ENCODE measurements at regions not wholly inside any gene's neighbourhood (a gene's known extent, or its start where the extent isn't known, plus 50 kb on each side); places are given as distances from the start of the nearest gene placed in this dataset.

DNA sequence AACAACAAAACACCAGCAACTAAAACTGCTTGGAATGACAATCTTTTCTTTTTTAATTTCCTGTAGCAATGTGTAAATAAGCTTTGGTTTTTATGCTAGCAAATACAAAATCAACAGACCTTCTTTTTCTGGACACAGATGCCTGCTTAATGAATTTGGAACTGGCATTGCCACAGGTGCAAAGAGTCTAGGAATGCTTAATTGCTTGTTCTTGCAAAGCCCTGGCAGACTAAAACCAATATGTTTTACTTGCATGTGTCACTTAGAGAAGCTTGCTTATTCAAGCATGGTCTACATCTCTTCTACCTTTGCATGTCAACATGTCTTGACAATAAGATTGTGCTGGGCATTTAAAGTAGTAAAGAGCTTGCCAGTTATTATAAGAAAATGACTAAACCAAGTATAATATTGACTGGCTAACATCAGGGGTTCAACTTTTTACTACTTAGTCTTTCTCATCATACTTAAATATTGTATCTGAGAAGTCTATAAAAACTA, 656.7 kb upstream of the NDST4 start:
- H3K36me3 ChIP-seq (ENCODE audit: insufficient read depth, low read length) = no peaks in the 10 kb centered on the region
- H3K9me2 ChIP-seq (replicated peaks; ENCODE audit: low read depth, low read length) = no peaks in the 10 kb centered on the region; the same call in 1 of the 2 replicates
- no peaks in the 10 kb centered on the region for H3K79me2 ChIP-seq (ENCODE audit: insufficient read depth, low read length)
- TF ChIP-seq EZH2phosphoT487 (IDR thresholded peaks at IDR 0.05; ENCODE audit: borderline replicate concordance) = no peak
- TF ChIP-seq, protein P1, sequence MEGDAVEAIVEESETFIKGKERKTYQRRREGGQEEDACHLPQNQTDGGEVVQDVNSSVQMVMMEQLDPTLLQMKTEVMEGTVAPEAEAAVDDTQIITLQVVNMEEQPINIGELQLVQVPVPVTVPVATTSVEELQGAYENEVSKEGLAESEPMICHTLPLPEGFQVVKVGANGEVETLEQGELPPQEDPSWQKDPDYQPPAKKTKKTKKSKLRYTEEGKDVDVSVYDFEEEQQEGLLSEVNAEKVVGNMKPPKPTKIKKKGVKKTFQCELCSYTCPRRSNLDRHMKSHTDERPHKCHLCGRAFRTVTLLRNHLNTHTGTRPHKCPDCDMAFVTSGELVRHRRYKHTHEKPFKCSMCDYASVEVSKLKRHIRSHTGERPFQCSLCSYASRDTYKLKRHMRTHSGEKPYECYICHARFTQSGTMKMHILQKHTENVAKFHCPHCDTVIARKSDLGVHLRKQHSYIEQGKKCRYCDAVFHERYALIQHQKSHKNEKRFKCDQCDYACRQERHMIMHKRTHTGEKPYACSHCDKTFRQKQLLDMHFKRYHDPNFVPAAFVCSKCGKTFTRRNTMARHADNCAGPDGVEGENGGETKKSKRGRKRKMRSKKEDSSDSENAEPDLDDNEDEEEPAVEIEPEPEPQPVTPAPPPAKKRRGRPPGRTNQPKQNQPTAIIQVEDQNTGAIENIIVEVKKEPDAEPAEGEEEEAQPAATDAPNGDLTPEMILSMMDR (conservative IDR thresholded peaks at IDR 0.05; ENCODE audit: low read length) = no peak
- H4K20me1 ChIP-seq (ENCODE audit: insufficient read depth, low read length, poor library complexity, severe bottlenecking) = no peaks in the 10 kb centered on the region
- H3K4me3 ChIP-seq (ENCODE audit: low read length, poor library complexity, severe bottlenecking) = no peak overlapping the region
- H2AFZ ChIP-seq (ENCODE audit: low read length) = no peak overlapping the region
- no peak overlapping the region for H3K9ac ChIP-seq (ENCODE audit: low read depth, low read length, poor library complexity, severe bottlenecking)
- no peaks in the 10 kb centered on the region for H3K27me3 ChIP-seq (ENCODE audit: insufficient read depth, low read length, poor library complexity, severe bottlenecking)
- no peak overlapping the region for H3K4me2 ChIP-seq (ENCODE audit: low read depth, low read length, poor library complexity, severe bottlenecking)
- H3F3A ChIP-seq (ENCODE audit: low read depth) = no peaks in the 10 kb centered on the region
- H3K9me3 ChIP-seq (ENCODE audit: insufficient read depth, low read depth, low read length) = no peaks in the 10 kb centered on the region
- no peaks in the 10 kb centered on the region for H3K4me1 ChIP-seq (ENCODE audit: insufficient read depth, low read length, poor library complexity, severe bottlenecking)

- no peaks in the 10 kb centered on the region for H3F3A ChIP-seq (ENCODE audit: low read depth)
- no peaks in the 10 kb centered on the region for H3K4me1 ChIP-seq (ENCODE audit: insufficient read depth, low read length, poor library complexity, severe bottlenecking)
- H3K36me3 ChIP-seq (ENCODE audit: insufficient read depth, low read length) = no peaks in the 10 kb centered on the region
- no peak overlapping the region for H3K4me3 ChIP-seq (ENCODE audit: low read length, poor library complexity, severe bottlenecking)
- no peaks in the 10 kb centered on the region for H3K27me3 ChIP-seq (ENCODE audit: insufficient read depth, low read length, poor library complexity, severe bottlenecking)
- no peaks in the 10 kb centered on the region for H3K9me3 ChIP-seq (ENCODE audit: insufficient read depth, low read depth, low read length)
- H3K9ac ChIP-seq (ENCODE audit: low read depth, low read length, poor library complexity, severe bottlenecking) = no peak overlapping the region
- no peak for TF ChIP-seq EZH2phosphoT487 (IDR thresholded peaks at IDR 0.05; ENCODE audit: borderline replicate concordance)
- TF ChIP-seq, protein P1 (conservative IDR thresholded peaks at IDR 0.05; ENCODE audit: low read length) = no peak
- H4K20me1 ChIP-seq (ENCODE audit: insufficient read depth, low read length, poor library complexity, severe bottlenecking) = no peaks in the 10 kb centered on the region
- no peak overlapping the region for H2AFZ ChIP-seq (ENCODE audit: low read length)
- H3K79me2 ChIP-seq (ENCODE audit: insufficient read depth, low read length) = no peaks in the 10 kb centered on the region
- no peak overlapping the region for H3K4me2 ChIP-seq (ENCODE audit: low read depth, low read length, poor library complexity, severe bottlenecking)
- no peaks in the 10 kb centered on the region; the same call in 1 of the 2 replicates for H3K9me2 ChIP-seq (replicated peaks; ENCODE audit: low read depth, low read length)
These were observed 656.0 kb upstream of the NDST4 start for GRCh38 chr4:115769396-115769795.

- H3K9ac ChIP-seq (ENCODE audit: low read depth, low read length, poor library complexity, severe bottlenecking) = no peak overlapping the region
- peaks cover 2% of the 10 kb centered on the region for H3K4me1 ChIP-seq (ENCODE audit: insufficient read depth, low read length, poor library complexity, severe bottlenecking)
- no peak overlapping the region for H2AFZ ChIP-seq (ENCODE audit: low read length)
- no peaks in the 10 kb centered on the region for H3K9me3 ChIP-seq (ENCODE audit: insufficient read depth, low read depth, low read length)
- no peaks in the 10 kb centered on the region for H3K9me2 ChIP-seq (replicated peaks; ENCODE audit: low read depth, low read length)
- H3K36me3 ChIP-seq (ENCODE audit: insufficient read depth, low read length) = no peaks in the 10 kb centered on the region
- H3K4me2 ChIP-seq (ENCODE audit: low read depth, low read length, poor library complexity, severe bottlenecking) = no peak overlapping the region
- H3K4me3 ChIP-seq (ENCODE audit: low read length, poor library complexity, severe bottlenecking) = no peak overlapping the region
- H3F3A ChIP-seq (ENCODE audit: low read depth) = no peaks in the 10 kb centered on the region
- TF ChIP-seq, protein P1 (conservative IDR thresholded peaks at IDR 0.05; ENCODE audit: low read length) = no peak
- no peak for TF ChIP-seq EZH2phosphoT487 (IDR thresholded peaks at IDR 0.05; ENCODE audit: borderline replicate concordance)
- no peaks in the 10 kb centered on the region for H3K27me3 ChIP-seq (ENCODE audit: insufficient read depth, low read length, poor library complexity, severe bottlenecking)
- no peaks in the 10 kb centered on the region for H4K20me1 ChIP-seq (ENCODE audit: insufficient read depth, low read length, poor library complexity, severe bottlenecking)
- H3K79me2 ChIP-seq (ENCODE audit: insufficient read depth, low read length) = no peaks in the 10 kb centered on the region
These were observed 649.6 kb upstream of the NDST4 start for GRCh38 chr4:115763051-115763450.
